Fibroblast of skin of right biceps (primary cell): ENCODE measurements at regions not wholly inside any gene's neighbourhood (a gene's known extent, or its start where the extent isn't known, plus 50 kb on each side); places are given as distances from the start of the nearest gene placed in this dataset.
"Not testable (repeated sequence)": the region's sequence is repeated elsewhere in the genome, so short reads cannot be mapped to it uniquely, and the experiment has no call there.

Experiments used
- DNase-seq: peaks from one replicate; pipeline ENCODE4 v3.0.0-alpha.2; 2013

DNA sequence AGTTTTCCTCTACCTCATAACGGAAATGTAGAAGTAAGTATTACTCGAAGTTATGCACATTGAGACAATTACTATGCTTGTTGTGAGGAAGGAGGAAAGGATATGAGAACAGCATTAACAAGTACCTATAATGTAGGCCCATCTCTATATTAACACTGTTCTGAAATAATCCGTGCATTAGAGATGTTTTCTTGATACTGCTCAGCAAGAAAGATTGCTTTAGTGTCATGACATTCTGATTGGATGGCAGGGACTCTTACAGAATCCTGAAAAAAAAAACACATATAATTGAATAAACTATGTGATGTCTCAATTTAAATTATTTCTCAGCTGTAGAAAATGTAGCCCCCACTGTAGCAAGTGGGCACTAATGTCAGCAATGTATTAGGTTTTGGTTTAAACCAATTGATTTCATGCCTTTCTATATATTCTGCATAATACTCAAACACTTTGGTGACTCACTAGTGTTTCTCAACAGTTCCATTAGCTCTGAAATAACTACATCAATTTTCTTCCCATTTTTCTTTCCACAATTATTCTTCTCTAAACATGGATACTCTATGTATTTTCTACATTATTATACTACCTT lies 598.3 kb upstream of the BCHE start:
- DNase-seq = no peak

DNA sequence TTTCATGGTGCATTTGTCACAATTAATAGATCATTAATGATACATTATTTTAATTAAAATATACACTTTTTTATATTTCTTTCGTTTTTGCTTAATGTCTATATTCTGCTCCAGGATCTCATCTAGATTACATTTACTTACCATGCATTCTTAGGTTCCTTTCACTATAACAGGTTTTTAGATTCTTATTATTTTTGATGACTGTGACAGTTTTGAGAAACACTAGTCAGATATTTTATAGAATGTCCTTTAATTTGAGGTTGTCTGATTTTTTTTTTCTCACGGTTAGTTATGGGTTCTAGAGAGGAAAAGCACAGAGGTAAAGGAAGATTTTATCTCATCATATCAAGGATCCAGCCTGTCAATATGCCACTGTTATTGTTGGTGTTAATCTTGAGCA lies 595.8 kb upstream of the BCHE start:
- no peak for DNase-seq

DNA sequence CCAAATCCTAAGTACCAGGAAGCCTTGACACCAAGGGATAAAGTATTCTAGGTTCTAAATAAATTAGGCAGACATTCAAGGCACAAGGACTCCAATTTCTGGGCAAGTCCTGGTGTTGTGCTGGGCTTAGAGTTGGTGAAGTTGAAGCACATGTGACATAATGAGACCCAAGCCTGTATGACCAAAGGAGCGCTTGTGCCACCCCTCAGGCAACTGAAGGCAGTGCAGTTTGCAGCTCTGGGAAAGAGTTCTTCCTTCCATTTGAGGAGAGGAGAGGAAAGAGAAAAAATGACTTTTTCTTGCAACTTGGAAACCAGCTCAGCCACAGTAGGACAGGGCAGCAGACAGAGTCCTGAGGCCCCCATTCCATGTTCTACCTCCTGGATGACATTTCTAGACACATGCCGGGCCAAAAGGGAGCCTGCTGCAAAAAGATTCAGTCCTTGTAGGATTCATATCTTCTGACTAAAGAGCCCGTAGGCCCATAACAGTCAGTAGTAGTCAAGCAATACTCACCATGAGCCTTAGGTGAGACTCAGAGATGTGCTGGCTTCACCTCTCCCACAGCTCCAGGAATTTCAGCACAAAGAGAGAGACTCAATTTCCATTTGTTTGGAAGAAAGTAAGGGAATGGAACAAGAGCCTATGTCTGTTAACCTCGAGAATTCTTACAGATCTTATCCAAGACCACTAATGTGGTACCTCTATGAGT lies 588.8 kb upstream of the BCHE start:
- no peak for DNase-seq

DNA sequence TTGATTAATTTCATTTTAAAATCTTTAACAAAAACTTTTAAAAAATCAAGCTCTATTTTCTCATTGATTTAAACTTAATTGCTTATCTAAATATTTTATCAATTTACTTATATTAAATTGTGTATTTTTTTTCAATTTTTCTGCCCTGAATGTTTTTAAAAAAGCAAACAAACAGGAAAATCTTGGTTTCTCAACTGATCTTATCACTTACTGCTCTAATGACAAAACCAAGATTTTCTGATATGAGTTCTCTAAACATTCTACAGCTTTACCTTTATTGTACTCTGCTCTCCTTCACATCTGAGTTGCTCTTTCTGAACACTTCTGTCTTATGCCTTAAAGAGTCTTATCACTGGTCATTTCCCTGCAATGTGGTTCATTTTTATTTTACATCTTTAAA lies 587.8 kb upstream of the BCHE start:
- no peak for DNase-seq

DNA sequence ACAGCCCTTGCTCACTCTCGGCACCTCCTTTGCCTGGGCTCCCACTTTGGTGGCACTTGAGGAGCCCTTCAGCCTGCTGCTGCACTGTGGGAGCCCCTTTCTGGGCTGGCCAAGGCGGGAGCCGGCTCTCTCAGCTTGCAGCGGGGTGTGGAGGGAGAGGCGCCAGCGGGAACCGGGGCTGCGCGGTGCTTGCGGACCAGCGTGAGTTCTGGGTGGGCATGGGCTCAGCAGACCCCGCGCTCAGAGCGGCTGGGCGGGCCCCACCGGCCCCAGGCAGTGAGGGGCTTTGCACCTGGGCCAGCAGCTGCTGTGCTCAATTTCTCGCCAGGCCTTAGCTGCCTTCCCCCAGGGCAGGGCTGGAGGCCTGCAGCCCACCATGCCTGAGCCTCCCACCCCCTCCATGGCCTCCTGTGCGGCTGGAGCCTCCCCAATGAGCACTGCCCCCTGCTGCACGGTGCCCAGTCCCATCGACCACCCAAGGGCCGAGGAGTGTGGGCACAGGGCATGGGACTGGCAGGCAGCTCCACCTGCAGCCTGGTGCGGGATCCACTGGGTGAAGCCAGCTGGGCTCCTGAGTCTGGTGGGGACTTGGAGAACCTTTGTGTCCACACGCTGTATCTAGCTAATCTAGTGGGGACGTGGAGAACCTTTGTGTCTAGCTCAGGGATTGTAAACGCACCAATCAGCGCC lies 586.7 kb upstream of the BCHE start:
- not testable (repeated sequence) for DNase-seq

DNA sequence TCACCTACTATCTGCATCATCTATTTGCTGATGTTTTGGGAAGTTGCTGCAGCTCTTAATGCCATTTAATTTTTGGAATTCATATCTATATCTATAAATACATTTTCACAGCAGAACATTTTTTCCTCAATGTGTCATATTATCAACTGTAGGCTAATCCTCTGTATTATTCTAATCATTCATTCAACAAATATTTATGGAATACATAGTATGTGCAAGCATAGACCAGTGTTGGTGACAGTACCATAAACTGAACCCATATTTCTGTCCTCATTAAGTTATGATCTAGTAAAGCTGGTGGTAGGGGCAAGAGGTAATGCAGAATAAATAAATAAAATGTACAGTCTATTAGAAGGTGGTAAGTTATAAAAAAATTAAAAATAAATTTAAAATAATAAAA lies 585.3 kb upstream of the BCHE start:
- DNase-seq = peak; percentile 51

DNA sequence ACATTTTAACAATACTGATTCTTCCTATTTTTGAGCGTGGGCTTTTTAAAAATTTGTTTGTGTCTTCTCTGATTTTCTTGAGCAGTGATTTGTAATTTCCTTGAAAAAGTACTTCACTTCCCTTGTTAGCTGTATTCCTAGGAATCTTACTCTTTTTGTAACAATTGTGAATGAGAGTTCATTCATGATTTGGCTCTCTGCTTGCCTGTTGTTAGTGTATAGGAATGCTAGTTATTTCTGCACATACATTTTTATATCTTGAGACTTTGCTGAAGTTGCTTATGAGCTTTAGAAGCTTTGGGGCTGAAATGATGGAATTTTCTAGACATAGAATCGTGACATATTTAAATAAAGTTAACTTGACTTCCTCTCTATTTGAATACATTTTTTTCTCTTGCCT lies 582.8 kb upstream of the BCHE start:
- peak; percentile 23 for DNase-seq

DNA sequence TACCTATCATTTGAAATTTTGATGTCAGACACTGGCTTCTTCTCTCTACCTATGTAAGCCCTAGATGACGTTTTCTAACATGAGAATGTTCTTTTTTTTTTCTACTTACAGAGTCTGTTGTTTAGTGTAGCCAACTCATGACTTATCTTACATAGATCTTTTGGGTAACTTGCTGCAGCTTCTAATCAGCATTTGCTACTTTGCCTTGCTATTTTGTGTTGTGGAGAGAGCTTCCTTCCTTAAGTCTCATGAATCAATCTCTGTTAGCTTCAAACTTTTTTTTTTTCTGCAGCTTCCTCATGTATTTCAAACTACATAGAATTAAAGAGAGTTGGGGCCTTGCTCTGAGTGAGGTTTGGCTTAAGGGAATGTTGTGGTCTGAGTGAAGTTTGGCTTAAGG lies 568.7 kb upstream of the BCHE start:
- no peak for DNase-seq

DNA sequence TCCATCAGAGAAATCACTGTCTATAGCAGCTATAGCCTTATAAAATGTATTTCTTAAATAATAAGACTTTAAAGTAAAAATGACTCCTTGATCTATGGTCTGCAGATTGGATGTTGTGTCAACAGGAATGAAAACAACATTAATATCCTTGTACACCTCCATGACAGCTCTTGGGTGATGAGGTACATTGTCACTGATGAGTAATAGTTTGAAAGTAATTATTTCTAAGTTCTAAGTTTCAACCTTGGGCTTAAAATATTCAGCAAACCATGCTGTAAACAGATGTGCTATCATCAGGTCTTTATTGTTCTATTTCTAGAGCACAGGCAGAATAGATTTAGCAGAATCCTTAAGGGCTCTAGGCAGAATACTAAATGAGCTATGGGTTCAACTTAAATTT lies 568.2 kb upstream of the BCHE start:
- DNase-seq = no peak

DNA sequence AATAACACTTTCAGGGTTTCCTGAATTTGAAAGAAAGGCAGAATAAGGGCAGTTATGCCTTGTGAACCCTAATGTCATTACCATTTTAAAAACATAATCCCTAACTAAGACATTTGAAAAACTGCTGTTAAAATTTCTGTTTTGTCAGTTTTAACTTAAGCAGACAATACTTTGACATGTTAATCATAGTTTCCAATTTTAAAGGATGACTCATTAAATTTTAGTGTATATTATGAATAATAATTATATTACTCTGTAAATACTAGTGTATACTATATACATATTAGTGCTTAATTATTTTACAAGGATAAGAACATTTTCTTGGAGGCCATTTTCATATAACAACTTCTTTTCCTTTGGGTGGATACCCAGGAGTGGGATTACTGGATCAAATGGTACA lies 553.1 kb upstream of the BCHE start:
- no peak for DNase-seq

DNA sequence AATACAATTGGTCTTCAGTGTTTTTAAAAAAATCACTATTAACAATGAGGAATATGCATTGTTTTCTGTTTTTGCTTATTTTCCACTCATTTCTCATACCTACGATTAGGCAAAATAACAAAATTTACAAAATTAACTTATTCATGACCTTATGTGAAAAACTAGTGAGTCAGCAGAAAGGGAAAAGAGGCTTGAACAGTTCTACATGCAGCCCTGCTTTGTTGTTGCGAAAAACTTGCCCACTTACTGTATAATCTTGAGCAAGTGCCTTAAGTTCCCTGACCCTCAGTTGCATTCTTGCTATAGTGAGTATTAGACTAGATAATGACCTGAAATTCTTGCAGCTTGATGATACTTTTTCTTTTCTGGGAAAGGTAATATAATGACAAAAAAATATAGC lies 551.1 kb upstream of the BCHE start:
- DNase-seq = no peak

DNA sequence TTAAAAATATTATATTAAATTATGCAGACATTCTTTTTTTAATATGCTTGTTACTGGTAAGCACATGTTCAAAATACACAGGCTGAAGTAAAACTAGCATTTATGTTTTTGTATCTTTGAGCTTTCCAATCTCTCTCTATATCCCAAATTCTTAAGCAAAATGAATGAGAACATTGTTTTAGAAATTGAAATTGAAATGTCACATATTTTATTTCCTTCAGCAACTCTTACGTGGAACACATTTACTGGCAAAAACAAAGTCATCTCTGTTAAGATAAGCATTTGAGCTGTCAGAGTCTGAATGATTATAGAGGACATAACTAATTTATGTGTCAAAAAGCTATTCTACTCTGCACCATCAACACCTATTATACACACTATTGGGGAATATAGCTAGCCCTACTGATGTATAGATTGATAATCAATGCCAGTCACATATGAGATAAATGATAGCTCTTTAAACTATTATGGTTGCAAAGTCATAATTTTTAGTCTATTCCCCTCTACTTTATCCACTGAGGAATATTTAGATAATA lies 535.4 kb upstream of the BCHE start:
- DNase-seq = no peak

DNA sequence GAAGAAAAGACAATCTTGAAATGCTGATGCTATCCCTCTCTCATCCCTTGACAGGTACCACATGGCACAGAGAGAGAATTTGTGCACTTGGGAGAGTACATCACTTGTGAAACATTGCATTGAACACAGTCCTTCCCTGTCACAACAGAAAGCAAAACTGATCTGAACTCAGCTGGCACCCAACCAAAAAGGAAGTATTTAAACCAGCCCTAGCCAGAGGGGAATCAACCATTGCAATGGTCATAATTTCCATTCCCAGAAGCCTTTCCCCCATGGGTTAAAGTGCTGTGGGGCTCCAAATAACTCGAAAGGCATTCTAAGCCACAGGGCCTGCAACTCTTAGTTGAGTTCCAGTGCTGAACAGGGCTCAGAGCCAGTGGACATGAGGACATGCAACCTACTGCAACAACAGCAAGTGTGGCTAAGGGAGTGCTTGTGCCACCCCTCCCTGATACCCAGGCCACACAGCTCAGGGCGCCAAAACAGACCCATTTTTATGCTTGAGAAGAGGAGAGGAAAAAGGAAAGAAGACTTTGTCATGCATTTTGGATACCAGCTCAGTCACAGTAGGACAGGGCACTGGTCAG lies 530.8 kb upstream of the BCHE start:
- DNase-seq = peak; percentile 3

DNA sequence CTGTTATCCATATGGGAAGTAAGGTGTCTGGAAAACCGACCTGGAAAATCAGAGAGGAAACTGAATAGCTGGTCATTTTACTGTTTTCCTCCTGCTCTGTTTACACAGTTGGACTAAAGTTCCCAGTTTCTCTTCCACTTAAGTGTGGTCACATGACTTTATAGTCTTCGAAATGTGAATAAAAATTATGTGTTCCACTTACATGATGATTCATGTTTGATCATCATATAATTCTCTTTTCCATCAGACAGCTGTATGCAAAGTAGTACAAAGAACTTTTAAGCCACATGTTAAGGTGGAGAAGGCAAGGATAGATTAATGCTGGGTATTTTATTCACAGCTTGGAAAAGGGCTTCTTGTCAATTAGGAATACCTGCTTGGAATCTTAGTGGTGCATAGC lies 525.5 kb upstream of the BCHE start:
- no peak for DNase-seq

DNA sequence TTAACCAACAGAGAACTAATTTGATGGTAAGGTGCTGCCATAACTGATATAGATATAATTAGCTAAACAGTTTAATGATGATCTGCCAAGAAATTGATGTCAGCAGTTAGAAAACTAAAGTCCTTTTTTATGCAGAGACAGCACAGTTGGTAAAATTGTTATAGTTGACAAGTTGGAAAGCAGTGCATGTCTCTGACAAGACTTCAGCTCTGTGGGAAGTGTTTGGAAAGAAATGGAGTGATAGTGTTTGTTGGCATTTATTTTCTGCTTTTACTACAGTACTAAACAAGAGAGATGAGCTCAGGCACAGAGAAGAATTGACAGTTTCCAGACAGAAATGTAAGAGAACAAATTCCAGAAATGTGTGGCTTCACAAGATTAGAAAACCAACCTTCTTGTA lies 523.5 kb upstream of the BCHE start:
- no peak for DNase-seq

DNA sequence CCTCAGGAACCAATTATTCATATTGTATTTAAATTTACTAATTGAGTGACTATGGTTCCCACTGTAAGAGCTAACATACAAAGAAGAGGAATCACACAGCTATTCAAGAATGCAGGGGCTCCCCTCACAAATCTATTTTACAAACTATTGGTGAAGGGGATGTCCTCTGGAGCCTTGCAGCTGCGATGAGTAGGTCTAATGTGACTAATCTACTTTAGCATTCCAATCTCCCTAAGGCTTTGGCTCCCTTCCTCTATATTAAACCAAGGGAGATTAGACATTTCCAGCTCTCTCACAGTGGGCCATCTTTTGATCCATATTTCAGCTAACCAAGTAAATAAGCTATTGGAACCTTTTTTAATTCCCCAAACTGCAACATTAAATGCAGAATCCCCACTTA lies 514.2 kb upstream of the BCHE start:
- DNase-seq = peak; percentile 38

DNA sequence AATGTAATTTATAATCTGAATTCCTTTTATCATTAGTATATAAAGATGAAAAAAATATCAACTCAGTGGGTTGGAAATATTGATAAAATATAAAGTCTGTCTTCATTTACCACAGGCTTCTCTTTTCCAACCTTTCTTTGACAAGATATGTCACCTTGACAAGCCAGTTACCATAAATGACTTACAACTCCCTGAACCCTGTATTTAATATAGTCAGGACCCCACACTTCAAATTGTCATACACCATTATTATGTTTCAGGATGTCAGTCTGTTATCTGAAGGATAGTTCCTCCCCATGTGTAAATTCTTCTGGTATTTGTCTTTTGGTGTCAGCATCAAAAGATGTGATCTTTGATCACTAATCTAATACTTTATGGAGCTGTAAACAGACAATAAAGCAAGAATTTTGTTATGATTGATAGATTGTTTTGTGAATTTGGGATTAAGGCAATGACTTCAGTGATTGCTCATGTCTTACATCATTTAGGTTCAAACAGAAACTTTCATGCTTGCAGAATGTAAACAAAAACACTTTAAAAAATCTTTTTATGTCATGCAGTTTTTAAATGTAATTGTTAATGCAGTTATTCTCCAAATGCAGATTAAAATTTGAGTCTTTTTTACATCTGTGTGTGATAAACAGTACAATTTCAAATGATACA lies 503.5 kb upstream of the BCHE start:
- DNase-seq = no peak

DNA sequence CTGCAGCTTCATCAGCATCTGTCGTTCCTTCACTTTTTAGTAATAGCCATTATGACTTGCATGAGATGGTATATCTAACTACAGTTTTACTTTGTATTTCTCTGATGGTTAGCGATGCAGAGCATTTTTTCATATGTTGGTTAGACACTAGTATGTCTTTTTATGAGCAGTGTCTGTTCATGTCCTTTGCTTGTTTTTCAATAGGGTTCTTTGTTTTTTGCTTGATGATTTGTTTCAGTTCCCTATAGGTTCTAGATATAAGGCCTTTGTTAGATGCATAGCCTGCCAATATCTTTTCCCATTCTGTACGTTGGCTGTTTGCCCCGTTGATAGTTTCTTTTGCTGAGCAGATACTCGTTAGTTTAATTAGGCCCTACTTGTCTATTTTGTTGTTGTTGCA lies 487.2 kb upstream of the BCHE start:
- no peak for DNase-seq

DNA sequence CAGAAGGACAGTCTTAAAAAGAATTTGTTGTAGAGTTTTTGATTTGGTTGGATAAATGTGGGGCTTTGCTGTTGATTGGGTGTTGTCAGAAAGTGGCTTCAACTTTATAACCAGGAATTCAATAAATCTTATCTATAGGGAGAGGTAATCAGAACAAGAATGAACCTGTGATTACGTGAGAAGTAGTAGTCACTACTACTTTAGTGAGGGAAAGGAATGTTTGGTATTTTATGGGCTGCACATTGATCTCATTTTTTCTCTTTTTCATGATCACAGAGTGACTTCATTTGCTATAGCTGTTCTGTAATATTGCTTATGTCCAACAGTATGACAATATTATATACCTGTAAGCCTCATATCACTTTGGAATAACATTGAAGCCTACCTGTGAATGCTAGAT lies 485.2 kb upstream of the BCHE start:
- DNase-seq = no peak

DNA sequence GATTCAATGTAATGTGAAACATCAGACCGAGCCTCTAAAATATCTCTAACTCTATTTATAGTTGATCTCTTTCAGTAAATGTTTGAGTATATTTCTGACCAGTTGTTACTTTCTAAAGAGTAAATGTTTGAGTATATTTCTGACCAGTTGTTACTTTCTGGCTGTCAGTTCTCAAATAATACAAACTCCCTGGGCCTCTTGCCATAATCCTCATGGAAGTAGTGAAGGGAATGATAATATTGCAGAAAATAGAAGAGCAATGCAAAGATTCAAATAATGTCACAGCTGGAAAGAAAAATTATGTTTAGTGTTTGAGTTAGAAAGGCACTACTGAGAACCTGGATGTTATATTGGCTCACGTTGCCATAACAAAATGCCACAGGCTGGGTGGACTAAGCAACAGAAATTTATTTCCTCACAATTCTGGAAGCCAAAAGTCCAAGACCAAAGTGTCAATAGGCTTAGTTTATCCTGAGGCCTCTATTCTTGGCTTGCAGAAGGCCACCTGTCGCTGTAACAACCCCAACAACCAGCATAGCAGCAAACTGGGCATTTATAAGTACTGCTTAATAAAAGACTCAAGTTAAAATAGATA lies 470.6 kb upstream of the BCHE start:
- DNase-seq = no peak

DNA sequence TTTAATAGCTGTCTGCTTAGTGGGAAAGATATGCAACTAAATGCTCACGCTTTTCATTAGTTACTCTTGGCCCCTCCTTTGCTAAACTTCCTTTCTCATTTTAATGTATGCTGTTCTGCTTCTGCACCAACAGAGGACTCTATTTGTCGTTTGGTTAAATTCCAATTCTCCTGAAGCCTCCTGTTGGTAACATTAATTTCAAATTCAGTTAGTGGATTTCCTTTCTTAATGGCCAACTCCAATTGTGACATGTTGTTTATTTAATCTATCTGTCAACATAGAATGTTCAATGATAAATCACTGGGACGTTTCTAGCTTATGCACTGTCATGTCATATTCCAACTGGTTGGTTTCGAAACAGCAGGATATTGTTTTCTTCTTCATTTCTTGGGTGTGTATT lies 467.4 kb upstream of the BCHE start:
- DNase-seq = no peak

DNA sequence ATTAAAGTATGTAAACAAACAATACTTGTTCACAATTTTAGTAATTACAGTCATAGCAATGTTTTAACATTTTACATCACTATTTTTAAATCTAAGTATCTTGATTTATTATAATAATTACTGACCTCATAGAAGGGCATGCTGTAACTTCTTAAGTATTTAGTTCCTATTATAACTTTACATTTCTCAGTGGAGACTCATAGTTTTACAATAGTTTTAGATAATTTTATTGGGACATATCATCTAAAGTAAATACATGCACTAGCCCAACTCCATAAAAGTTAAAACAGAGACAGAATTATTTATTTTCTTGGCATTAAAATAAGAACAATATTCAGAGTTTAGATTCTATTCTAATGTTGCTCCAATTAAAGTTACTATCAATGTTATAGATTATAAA lies 466.5 kb upstream of the BCHE start:
- no peak for DNase-seq

DNA sequence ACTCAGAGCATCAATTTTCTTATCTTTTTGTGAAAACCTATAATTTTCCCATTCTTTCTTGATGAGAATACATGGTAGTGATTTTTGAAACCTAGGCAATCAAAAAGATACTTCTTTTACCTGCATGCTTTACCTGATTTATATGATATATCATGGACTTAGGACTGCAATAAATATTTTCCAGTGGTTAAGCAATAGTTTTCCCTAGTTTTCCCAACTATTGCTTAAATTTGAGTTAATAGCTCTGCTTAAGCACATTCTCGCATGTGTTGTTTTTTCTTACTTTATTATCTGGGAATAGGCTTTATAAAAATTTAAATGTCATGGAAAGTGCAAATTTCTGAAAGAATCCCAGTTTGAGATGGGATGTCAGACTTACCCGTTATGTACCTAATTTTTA lies 465.1 kb upstream of the BCHE start:
- no peak for DNase-seq
